Right renal cortex interstitium (tissue), 3 donors: ENCODE measurements at regions not wholly inside any gene's neighbourhood (a gene's known extent, or its start where the extent isn't known, plus 50 kb on each side); places are given as distances from the start of the nearest gene placed in this dataset.
"Not testable (repeated sequence)": the region's sequence is repeated elsewhere in the genome, so short reads cannot be mapped to it uniquely, and the experiment has no call there.

Experiments
- DNase-seq, 3 donors: peaks; one replicate each; pipeline ENCODE4 v3.0.0-alpha.2; 2013; ENCODE audit warnings: low read depth in 3 of 3, low spot score in 2 of 3

GRCh38 chr4:160746585-160746984 is 1417.2 kb downstream of the FSTL5 start:
- not testable (repeated sequence) for DNase-seq

- DNase-seq, result no peak
Measured at GRCh38 chr4:160772668-160773067, 1391.1 kb downstream of the FSTL5 start.

- DNase-seq, result no peak
Measured at GRCh38 chr4:160795216-160795615, 1368.6 kb downstream of the FSTL5 start.

- DNase-seq, result no peak
Measured at GRCh38 chr4:160808174-160808573, 1355.6 kb downstream of the FSTL5 start.

- DNase-seq, result no peak
Measured at GRCh38 chr4:160809576-160809975, 1354.2 kb downstream of the FSTL5 start.

- DNase-seq, result no peak
Measured at GRCh38 chr4:160810424-160810823, 1353.4 kb downstream of the FSTL5 start.

- no peak for DNase-seq
Measured at GRCh38 chr4:160810941-160811340, 1352.9 kb downstream of the FSTL5 start.

- DNase-seq, result no peak
Measured at GRCh38 chr4:160811956-160812355, 1351.8 kb downstream of the FSTL5 start.

- DNase-seq, result no peak
Measured at GRCh38 chr4:160814726-160815125, 1349.1 kb downstream of the FSTL5 start.

- DNase-seq, result no peak
Measured at GRCh38 chr4:160818571-160818970, 1345.2 kb downstream of the FSTL5 start.

GRCh38 chr4:160819791-160820190 is 1344.0 kb downstream of the FSTL5 start:
- no peak for DNase-seq

GRCh38 chr4:160824481-160824880 is 1339.3 kb downstream of the FSTL5 start:
- DNase-seq, result no peak

GRCh38 chr4:160825644-160826338 is 1338.0 kb downstream of the FSTL5 start:
- no peak for DNase-seq

- DNase-seq, result no peak
Measured at GRCh38 chr4:160826339-160826679, 1337.5 kb downstream of the FSTL5 start.

GRCh38 chr4:160831165-160831922 is 1332.5 kb downstream of the FSTL5 start:
- no peak for DNase-seq

- no peak for DNase-seq
Measured at GRCh38 chr4:160835789-160836188, 1328.0 kb downstream of the FSTL5 start.

GRCh38 chr4:160836431-160836830 is 1327.4 kb downstream of the FSTL5 start:
- DNase-seq, result no peak

- DNase-seq, result no peak
Measured at GRCh38 chr4:160846121-160846520, 1317.7 kb downstream of the FSTL5 start.

- DNase-seq, result no peak
Measured at GRCh38 chr4:160847228-160847627, 1316.6 kb downstream of the FSTL5 start.

- DNase-seq, result no peak
Measured at GRCh38 chr4:160848489-160848888, 1315.3 kb downstream of the FSTL5 start.

GRCh38 chr4:160848901-160849760 is 1314.7 kb downstream of the FSTL5 start:
- no peak for DNase-seq
